ENCODE measurements at regions not wholly inside any gene's neighbourhood (a gene's known extent, or its start where the extent isn't known, plus 50 kb on each side); places are given as distances from the start of the nearest gene placed in this dataset.

DNA sequence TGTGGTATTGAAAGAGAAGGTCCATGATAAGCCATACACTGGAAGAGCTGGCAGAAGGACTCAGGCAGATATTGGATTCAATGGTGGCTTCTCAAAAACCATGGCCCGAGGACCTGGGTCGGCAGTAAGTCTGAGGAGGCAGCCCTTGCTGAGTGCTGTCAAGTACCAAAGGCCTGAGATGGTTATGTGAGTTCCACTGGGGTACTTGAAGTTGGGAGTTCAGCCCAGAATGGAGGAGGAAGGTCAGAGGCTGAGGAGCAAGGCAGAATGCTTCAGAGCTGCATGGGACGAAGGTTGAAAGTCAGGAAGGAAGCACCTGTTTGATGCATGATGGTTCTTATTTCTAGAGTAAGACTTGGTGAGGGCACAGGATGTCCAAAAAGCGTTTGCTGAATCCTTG is 194.9 kb downstream of the DIRAS2 start:
- Mint-ChIP-seq H3K27ac (no peak overlapping the region), H3K36me3 (ENCODE audit: low read depth) (no peaks in the 10 kb centered on the region), H3K27me3 (ENCODE audit: insufficient read depth) (peaks cover 8% of the 10 kb centered on the region), H3K4me3 (no peak overlapping the region), H3K9me3 (no peaks in the 10 kb centered on the region), H3K4me1 (peaks cover 37% of the 10 kb centered on the region)
- 88 to 95% methylated on average over 3 to 4 of the region's 4 CpGs for WGBS, 2 experiments (ENCODE audit: insufficient coverage in 1 of 2, insufficient read length in 1 of 2)
- Histone ChIP-seq H3K27ac (ENCODE audit: low read depth, low read length) (no peak overlapping the region), H3K4me3 (ENCODE audit: low read length) (no peak overlapping the region), H3K9ac (ENCODE audit: extremely low read depth, low read length, poor library complexity, severe bottlenecking) (no peak overlapping the region), H3K4me1 (ENCODE audit: control insufficient read depth, insufficient read depth, low read length) (peaks cover 13% of the 10 kb centered on the region), H3K9me3 (ENCODE audit: control insufficient read depth, low read length) (no peaks in the 10 kb centered on the region), H3K36me3 (ENCODE audit: control insufficient read depth, insufficient read depth, low read length) (no peaks in the 10 kb centered on the region), H3K27me3 (ENCODE audit: control insufficient read depth, insufficient read depth, low read length, poor library complexity, severe bottlenecking) (no peaks in the 10 kb centered on the region)
- DNase-seq = no peak
- TF ChIP-seq, protein P1, sequence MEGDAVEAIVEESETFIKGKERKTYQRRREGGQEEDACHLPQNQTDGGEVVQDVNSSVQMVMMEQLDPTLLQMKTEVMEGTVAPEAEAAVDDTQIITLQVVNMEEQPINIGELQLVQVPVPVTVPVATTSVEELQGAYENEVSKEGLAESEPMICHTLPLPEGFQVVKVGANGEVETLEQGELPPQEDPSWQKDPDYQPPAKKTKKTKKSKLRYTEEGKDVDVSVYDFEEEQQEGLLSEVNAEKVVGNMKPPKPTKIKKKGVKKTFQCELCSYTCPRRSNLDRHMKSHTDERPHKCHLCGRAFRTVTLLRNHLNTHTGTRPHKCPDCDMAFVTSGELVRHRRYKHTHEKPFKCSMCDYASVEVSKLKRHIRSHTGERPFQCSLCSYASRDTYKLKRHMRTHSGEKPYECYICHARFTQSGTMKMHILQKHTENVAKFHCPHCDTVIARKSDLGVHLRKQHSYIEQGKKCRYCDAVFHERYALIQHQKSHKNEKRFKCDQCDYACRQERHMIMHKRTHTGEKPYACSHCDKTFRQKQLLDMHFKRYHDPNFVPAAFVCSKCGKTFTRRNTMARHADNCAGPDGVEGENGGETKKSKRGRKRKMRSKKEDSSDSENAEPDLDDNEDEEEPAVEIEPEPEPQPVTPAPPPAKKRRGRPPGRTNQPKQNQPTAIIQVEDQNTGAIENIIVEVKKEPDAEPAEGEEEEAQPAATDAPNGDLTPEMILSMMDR (conservative IDR thresholded peaks at IDR 0.05) = no peak

DNA sequence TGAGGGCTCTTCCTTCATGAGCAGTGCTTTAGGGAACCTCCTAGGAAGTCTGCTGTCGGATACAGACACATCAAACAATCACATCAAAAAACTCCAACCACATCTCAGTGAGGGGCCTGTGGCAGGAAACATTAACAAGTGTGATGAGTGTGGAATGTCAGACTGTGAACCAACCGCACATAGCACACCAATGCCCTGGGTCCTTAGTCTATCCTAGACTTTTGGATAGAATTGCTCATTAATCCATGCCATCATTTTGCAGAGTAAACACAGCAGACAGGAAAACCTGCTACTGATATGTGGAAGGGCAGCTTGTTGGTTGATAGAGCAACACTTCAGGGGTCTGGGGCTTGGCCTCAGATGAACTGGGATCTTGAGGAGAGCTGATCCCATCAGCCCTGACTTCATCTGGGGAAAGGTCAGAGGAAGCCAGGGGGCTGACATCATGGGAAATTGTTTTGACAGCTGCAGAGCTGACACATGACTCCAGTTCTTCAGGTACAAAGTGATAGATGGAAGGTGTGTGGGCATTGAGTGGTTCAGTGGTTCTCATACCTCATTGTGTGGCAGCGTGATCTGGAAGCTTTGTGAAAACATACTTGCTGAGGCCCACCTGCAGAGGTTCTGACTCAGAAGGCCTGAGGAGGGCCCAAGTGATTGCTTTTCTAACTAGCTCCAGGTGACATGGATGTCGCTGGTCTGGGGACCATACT is 193.3 kb downstream of the DIRAS2 start:
- no peak overlapping the region for H3K9ac ChIP-seq (ENCODE audit: extremely low read depth, low read length, poor library complexity, severe bottlenecking)
- no peaks in the 10 kb centered on the region for H3K27me3 ChIP-seq (ENCODE audit: control insufficient read depth, insufficient read depth, low read length, poor library complexity, severe bottlenecking)
- no peak overlapping the region for H3K27ac Mint-ChIP-seq
- peaks cover 8% of the 10 kb centered on the region for H3K27me3 Mint-ChIP-seq (ENCODE audit: insufficient read depth)
- no peaks in the 10 kb centered on the region for H3K36me3 Mint-ChIP-seq (ENCODE audit: low read depth)
- H3K4me3 Mint-ChIP-seq = no peak overlapping the region
- no peak overlapping the region for H3K4me3 ChIP-seq (ENCODE audit: low read length)
- DNase-seq = no peak
- H3K4me1 ChIP-seq (ENCODE audit: control insufficient read depth, insufficient read depth, low read length) = peaks cover 6% of the 10 kb centered on the region
- 84 to 89% methylated on average over 1 to 4 of the region's 4 CpGs for WGBS, 2 experiments (ENCODE audit: insufficient coverage in 1 of 2, insufficient read length in 1 of 2)
- H3K9me3 Mint-ChIP-seq = no peaks in the 10 kb centered on the region
- H3K27ac ChIP-seq (ENCODE audit: low read depth, low read length) = no peak overlapping the region
- H3K36me3 ChIP-seq (ENCODE audit: control insufficient read depth, insufficient read depth, low read length) = no peaks in the 10 kb centered on the region
- no peaks in the 10 kb centered on the region for H3K9me3 ChIP-seq (ENCODE audit: control insufficient read depth, low read length)
- peaks cover 23% of the 10 kb centered on the region for H3K4me1 Mint-ChIP-seq
- TF ChIP-seq, protein P1 (conservative IDR thresholded peaks at IDR 0.05) = no peak

DNA sequence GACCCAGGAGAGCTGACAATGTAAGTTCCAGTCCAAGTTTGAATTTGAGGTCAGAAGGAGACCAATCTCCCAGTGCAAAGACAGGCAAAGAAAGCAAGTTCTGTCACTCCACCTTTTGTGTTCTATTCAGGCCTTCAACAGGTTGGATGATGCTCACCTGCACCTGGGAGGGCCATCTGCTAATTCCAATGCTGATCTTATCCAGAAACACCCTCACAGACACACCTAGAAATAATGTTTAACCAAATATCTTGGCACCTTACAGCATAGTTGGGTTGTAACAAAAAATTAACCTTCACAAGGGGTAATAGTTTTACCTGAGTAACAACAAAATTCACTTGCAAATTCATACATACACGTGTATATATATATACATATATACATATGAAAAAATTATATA is 190.8 kb downstream of the DIRAS2 start:
- Mint-ChIP-seq H3K36me3 (ENCODE audit: low read depth) (no peaks in the 10 kb centered on the region), H3K27ac (no peak overlapping the region), H3K27me3 (ENCODE audit: insufficient read depth) (peaks cover 8% of the 10 kb centered on the region), H3K4me1 (peaks cover 12% of the 10 kb centered on the region), H3K9me3 (peaks cover 3% of the 10 kb centered on the region), H3K4me3 (no peak overlapping the region)
- Histone ChIP-seq H3K27ac (ENCODE audit: low read depth, low read length) (no peak overlapping the region), H3K9me3 (ENCODE audit: control insufficient read depth, low read length) (no peaks in the 10 kb centered on the region), H3K9ac (ENCODE audit: extremely low read depth, low read length, poor library complexity, severe bottlenecking) (no peak overlapping the region), H3K4me1 (ENCODE audit: control insufficient read depth, insufficient read depth, low read length) (peaks cover 3% of the 10 kb centered on the region), H3K27me3 (ENCODE audit: control insufficient read depth, insufficient read depth, low read length, poor library complexity, severe bottlenecking) (no peaks in the 10 kb centered on the region), H3K36me3 (ENCODE audit: control insufficient read depth, insufficient read depth, low read length) (no peaks in the 10 kb centered on the region), H3K4me3 (ENCODE audit: low read length) (no peak overlapping the region)
- TF ChIP-seq, protein P1 (conservative IDR thresholded peaks at IDR 0.05) = no peak
- DNase-seq = no peak
- WGBS, 2 experiments (ENCODE audit: insufficient coverage in 1 of 2, insufficient read length in 1 of 2) = no CpG with 5 or more reads among the region's 1 CpG

Measured in endodermal cell (in vitro differentiated cells).